Mammary epithelial cell (primary cell): ENCODE measurements at regions not wholly inside any gene's neighbourhood (a gene's known extent, or its start where the extent isn't known, plus 50 kb on each side); places are given as distances from the start of the nearest gene placed in this dataset.

Source experiments
- CTCF ChIP-seq, 2 donors: IDR thresholded peaks in 1 of 2; conservative IDR thresholded peaks in 1 of 2; 2 replicates each; pipeline ENCODE4 v1.5.1; 2011 to 2012; ENCODE audit warnings: inconsistent platforms in 2 of 2, low read length in 2 of 2, mild to moderate bottlenecking in 2 of 2, control low read depth in 1 of 2, low read depth in 1 of 2; ENCODE audit not compliant: insufficient read depth in 1 of 2; ENCODE audit errors: extremely low read depth in 1 of 2
- EZH2 ChIP-seq: IDR thresholded peaks from 2 replicates; pipeline ENCODE4 v1.6.1; 2012; ENCODE audit warnings: low read length, inconsistent platforms, borderline replicate concordance

GRCh38 chr11:96482193-96482592 lies 92.4 kb downstream of the JRKL start:
- TF ChIP-seq CTCF (conservative IDR thresholded peaks at IDR 0.05 in 1 of 2, IDR thresholded peaks at IDR 0.05 in 1 of 2; ENCODE audit: extremely low read depth in 1 of 2, insufficient read depth in 1 of 2, low read depth in 1 of 2, low read length in 2 of 2) (no peak), EZH2 (no peak)
